T47D (cell line): ENCODE measurements at regions not wholly inside any gene's neighbourhood (a gene's known extent, or its start where the extent isn't known, plus 50 kb on each side); places are given as distances from the start of the nearest gene placed in this dataset.

Experiments
- DNase-seq, 2 experiments: peaks; one replicate each; pipeline versions ENCODE4 v3.0.0 to v3.0.0-alpha.2; 2011 to 2012; ENCODE audit warnings: low read depth in 1 of 2, low spot score in 1 of 2
- JUND ChIP-seq: IDR thresholded peaks from 2 replicates; pipeline ENCODE4 v1.6.1; 2012; ENCODE audit warnings: low read depth
- in situ Hi-C: cut with HindIII; loops from 2 replicates; pipeline ENCODE4 v1.10.0; 2016; ENCODE audit warnings: low sequenced_read_pairs, low pct_unique_long_range_greater_than_20kb

- in situ Hi-C loops: no loop called here
- peak; percentile 42 to 95 for DNase-seq
- 0 out of 2 replicates have a peak, but pooled peaks have one; percentile 46 for TF ChIP-seq JUND
These were observed 274.0 kb downstream of the MAFB start for GRCh38 chr20:40414843-40415615.

- no peak for TF ChIP-seq JUND
- in situ Hi-C loops: no loop called here
- DNase-seq: no peak
These were observed 279.0 kb downstream of the MAFB start for GRCh38 chr20:40410028-40410427.

- TF ChIP-seq JUND: no peak
- no peak for DNase-seq
- in situ Hi-C loops: no loop called here
These were observed 291.6 kb downstream of the MAFB start for GRCh38 chr20:40397467-40397866.

DNA sequence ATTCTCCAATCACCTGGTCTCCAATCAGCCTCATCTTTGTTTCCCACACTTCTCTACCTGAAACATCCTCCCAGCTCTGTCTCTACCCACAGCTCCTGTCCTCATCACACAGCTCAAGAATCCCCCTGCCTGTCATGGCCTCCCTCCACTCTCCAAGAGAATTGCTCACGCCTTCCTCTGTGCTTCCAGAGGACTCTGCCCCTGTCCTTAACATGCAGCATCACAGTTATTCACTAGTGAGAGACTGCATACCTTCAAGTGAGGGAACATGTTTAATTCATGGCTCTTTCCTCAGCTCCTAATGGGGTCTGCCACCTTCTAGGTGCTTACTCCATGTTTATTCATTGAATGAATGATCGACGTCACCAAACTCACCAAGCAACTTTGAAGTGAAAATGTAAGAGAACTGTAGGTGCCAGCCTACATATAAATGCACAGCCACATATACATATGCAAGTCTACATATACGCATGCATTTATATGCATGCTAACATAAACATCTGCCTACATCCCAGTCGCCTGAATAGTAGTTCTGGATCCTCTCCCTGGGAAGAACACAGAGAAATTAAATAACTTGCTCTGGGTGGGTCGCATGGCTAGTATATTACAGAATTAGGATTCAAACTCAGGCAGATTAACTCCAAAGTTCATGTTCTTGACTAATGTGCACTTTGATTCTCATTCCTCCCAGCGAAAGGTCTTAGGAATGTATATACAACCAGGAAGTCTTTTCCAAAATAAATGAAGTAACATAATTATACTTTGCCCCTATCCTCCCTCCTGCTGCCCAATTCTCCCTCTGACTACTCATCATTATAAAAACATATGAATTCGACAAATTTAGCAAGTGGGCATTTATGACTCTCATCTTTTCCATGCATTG, 295.6 kb downstream of the MAFB start:
- no peak for DNase-seq
- in situ Hi-C loops: no loop called here

DNA sequence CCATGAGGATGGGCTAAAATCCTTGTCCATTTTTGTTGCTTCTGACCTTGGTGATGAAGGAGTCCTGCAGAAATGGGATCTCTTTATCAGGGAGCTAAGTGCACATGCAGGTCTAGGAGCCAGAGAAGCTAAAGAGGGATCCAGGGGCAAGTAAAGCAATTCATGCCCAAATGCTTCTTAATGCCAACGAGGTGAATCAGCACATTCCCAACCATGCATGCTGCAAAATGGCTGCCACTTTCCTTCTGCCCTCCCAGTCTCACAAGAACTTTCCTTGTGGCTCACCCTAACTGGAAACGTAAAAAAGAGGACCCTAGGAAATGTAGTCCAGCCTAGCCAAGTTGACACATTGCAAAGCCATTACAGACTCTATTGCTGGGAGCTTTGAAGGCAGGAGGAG, 298.4 kb downstream of the MAFB start:
- TF ChIP-seq JUND: no peak
- no peak for DNase-seq
- in situ Hi-C loops: no loop called here

More for the DNA sequence above, 295.6 kb downstream of the MAFB start:
- no peak for TF ChIP-seq JUND

DNA sequence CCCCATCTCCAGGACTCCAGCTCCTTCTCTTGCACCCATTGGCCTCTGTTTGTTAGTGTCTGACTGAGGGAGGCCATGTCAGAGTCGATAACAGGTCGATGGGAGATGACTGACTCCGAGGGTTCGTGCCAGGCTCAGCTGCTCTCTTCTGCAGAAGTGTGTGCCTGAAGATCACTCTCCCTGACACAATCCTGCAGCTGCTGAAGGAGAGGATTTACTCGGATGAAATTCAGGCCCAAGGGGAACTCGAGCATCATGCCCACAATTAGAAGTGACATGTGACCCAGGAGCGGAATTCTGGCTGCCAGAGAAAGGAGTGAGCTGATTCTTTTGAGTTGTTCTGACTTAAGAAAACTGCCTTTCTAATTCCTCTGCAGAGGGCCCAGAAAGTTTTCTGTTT, 318.2 kb downstream of the MAFB start:
- in situ Hi-C loops: no loop called here
- DNase-seq: no peak
- TF ChIP-seq JUND: no peak

- no peak for TF ChIP-seq JUND
- in situ Hi-C loops: no loop called here
- no peak for DNase-seq
These were observed 320.2 kb downstream of the MAFB start for GRCh38 chr20:40368876-40369275.

DNA sequence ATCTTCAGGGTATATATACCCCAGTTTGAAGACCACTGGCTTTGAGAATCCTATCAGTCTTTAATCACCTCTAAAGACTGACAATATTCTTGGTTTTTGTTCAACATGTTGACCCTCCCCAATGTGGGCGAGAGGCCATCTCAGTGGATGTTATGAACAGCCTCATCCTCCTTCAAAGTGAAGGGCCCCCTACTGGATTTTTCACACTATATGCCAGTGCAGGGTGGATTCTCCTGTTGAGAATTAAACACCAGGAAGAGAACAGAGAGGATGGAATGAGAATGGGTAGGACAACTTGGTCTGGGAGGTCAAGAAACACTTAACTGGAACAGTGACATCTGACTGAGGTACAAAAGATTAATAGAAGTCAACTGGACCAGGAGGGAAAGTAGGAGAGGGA, 327.1 kb downstream of the MAFB start:
- in situ Hi-C loops: no loop called here
- DNase-seq: no peak
- no peak for TF ChIP-seq JUND

DNA sequence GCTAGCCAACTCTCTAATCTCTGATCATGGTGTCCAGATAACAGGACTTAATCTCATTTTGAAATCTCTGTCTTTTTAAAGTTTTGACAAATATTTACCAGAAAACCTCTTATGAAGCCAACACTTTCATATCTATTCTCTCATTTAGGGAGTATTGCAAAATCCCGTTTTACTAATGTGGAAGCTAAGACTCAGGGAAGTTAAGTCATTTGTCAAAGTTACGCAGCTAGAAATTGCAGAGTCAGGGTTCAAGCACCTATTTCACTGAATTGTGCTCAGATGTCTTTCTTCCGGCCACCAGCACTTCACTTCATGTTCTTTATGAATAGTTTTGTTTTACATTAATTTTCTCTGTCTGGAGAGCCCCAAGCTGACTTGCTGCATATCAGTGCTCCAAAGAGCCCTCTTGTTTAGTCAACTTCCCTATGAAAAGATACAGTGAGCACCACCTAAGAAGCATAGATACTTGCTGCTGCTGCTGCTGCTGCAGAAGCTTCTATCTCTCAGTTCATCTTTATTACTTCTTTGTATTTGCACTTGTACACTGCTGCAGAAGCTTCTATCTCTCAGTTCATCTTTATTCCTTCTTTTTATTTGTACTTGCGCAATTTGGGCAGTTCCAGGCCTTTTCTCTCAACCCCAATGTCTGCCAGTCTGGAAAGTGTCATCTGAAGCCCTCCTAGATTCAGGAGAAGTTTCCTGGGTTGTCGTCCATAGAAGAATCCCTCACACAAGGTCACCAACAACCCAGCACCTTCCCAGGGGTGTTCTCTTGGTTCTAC, 329.7 kb downstream of the MAFB start:
- peak in 1 of 2 experiments; percentile 61 for DNase-seq
- in situ Hi-C loops: no loop called here
- TF ChIP-seq JUND: peak; percentile 61

DNA sequence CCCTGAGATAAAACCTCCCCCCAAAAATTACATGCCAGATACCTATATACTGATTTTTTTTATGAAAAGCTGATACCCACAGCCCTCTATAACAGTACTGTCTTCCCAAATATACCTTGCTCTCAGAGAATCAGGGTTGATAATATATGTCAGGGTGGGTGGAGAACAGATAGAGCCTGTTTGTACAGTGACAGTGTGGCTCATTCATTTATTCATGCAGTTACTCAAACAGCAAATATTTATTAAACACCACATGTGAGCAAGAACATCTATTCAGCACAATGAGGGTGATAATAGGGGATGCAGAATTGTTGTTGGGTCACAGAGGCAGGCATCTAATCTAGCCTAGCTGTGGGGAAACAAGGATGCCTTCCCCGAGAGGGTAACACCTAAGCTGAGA, 334.2 kb downstream of the MAFB start:
- no peak for DNase-seq
- in situ Hi-C loops: no loop called here
- no peak for TF ChIP-seq JUND

- no peak for DNase-seq
- TF ChIP-seq JUND: no peak
- in situ Hi-C loops: no loop called here
These were observed 345.6 kb downstream of the MAFB start for GRCh38 chr20:40343390-40343789.

GRCh38 chr20:40341561-40341960, 347.5 kb downstream of the MAFB start:
- in situ Hi-C loops: no loop called here
- no peak for DNase-seq
- no peak for TF ChIP-seq JUND
